ENCODE measurements at regions not wholly inside any gene's neighbourhood (a gene's known extent, or its start where the extent isn't known, plus 50 kb on each side); places are given as distances from the start of the nearest gene placed in this dataset.

- H3K27me3 ChIP-seq = no peaks in the 10 kb centered on the region
- intact Hi-C loops (cut with DNase I) = no loop called here
- 44 to 50% methylated on average over 1 of the region's 1 CpG for WGBS, 2 donors
- H3K4me1 ChIP-seq = no peaks in the 10 kb centered on the region
- no peaks in the 10 kb centered on the region for H3K36me3 ChIP-seq
- H3K27ac ChIP-seq = no peak overlapping the region
- DNase-seq (no peak), ATAC-seq (no peak)
- no peak overlapping the region for H3K4me3 ChIP-seq
- TF ChIP-seq, protein P1, sequence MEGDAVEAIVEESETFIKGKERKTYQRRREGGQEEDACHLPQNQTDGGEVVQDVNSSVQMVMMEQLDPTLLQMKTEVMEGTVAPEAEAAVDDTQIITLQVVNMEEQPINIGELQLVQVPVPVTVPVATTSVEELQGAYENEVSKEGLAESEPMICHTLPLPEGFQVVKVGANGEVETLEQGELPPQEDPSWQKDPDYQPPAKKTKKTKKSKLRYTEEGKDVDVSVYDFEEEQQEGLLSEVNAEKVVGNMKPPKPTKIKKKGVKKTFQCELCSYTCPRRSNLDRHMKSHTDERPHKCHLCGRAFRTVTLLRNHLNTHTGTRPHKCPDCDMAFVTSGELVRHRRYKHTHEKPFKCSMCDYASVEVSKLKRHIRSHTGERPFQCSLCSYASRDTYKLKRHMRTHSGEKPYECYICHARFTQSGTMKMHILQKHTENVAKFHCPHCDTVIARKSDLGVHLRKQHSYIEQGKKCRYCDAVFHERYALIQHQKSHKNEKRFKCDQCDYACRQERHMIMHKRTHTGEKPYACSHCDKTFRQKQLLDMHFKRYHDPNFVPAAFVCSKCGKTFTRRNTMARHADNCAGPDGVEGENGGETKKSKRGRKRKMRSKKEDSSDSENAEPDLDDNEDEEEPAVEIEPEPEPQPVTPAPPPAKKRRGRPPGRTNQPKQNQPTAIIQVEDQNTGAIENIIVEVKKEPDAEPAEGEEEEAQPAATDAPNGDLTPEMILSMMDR (IDR thresholded peaks at IDR 0.05) = no peak
- no peaks in the 10 kb centered on the region for H3K9me3 ChIP-seq
Measured at GRCh38 chr15:46647046-46647445, 1012.2 kb downstream of the SQOR start.

DNA sequence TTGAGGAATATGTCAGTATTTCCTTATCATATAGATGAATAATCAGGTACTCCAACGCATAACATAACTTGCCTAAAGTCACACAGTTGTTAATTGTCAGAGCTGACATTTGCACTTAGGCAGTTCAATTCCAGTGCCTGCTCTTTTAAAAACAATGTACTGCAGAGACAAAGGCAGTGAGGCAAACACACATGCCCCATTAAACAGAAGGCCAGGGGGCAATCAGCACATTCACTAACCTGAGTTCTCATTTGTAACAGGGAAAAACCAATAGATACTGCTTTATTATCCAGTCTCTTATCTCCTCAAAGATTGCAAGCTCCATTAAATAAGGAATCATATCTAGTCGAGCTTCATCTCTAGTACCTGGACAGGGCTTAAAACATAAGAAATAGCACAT, 1017.4 kb downstream of the SQOR start:
- TF ChIP-seq, protein P1 (IDR thresholded peaks at IDR 0.05) = no peak
- intact Hi-C loops (cut with DNase I) = no loop called here
- no peaks in the 10 kb centered on the region for H3K27me3 ChIP-seq
- H3K9me3 ChIP-seq = no peaks in the 10 kb centered on the region
- H3K4me3 ChIP-seq = no peak overlapping the region
- H3K4me1 ChIP-seq = no peaks in the 10 kb centered on the region
- no peak overlapping the region for H3K27ac ChIP-seq
- 39 to 61% methylated on average over 2 of the region's 2 CpGs for WGBS, 2 donors
- DNase-seq (no peak), ATAC-seq (no peak)
- no peaks in the 10 kb centered on the region for H3K36me3 ChIP-seq

- ATAC-seq = no peak
- H3K9me3 ChIP-seq = peaks cover 0 to under 1% (median 0%) of the 10 kb centered on the region in 11 donors
Measured at GRCh38 chr15:46654993-46655392, 1020.2 kb downstream of the SQOR start.

DNA sequence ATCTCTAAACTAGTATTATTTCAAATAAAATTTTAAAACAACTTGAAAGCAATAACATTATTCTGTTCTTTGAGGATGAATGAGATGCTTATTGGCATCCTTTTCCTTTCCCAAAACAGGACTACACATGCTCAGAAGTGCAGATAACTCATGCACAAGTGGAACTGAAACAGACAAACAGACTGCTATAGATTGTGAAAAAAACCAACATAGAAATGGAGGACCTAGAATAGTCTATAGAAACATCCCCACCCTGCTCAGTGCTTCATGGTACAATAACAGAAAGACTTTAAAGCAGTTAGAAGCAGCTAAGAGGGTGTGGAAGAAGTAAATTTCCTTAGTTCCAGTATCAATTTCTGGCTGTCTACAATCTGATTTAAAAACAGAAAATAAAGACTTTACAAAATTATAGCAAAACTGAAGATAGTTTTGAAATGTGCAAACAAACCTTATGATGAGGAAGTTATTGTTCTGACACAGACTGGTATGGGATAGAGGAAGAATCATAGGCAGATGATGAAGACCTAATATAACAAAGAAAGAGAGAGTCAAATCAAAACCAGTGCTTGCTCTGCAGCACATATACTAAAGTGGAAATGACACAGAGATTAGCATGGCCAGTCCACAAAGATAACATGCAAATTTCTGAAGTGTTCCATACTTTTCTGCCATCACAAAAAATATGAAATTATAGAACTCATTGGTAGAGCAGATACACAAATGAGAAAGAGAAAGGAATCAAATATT, 1025.4 kb downstream of the SQOR start:
- TF ChIP-seq, protein P1 (IDR thresholded peaks at IDR 0.05) = no peak
- H3K27me3 ChIP-seq = no peaks in the 10 kb centered on the region
- no peak overlapping the region for H3K4me3 ChIP-seq
- no peak for ATAC-seq
- no peaks in the 10 kb centered on the region for H3K36me3 ChIP-seq
- no peak overlapping the region for H3K27ac ChIP-seq
- intact Hi-C loops (cut with DNase I) = no loop called here
- H3K4me1 ChIP-seq = no peaks in the 10 kb centered on the region
- peaks cover 0 to 14% (median 0%) of the 10 kb centered on the region in 11 donors for H3K9me3 ChIP-seq
- DNase-seq = no peak

More at GRCh38 chr15:46654993-46655392, 1020.2 kb downstream of the SQOR start:
- 63 to 67% methylated on average over 2 of the region's 2 CpGs for WGBS, 2 donors
- intact Hi-C loops (cut with DNase I) = no loop called here
- H3K4me3 ChIP-seq = no peak overlapping the region
- TF ChIP-seq, protein P1 (IDR thresholded peaks at IDR 0.05) = no peak
- H3K4me1 ChIP-seq = no peaks in the 10 kb centered on the region
- DNase-seq = no peak
- no peak overlapping the region for H3K27ac ChIP-seq
- H3K27me3 ChIP-seq = no peaks in the 10 kb centered on the region
- no peaks in the 10 kb centered on the region for H3K36me3 ChIP-seq

Measured in heart right ventricle (tissue), 16 donors.